Neural progenitor cell (in vitro differentiated cells): ENCODE measurements at regions not wholly inside any gene's neighbourhood (a gene's known extent, or its start where the extent isn't known, plus 50 kb on each side); places are given as distances from the start of the nearest gene placed in this dataset.

Experiments used
- CTCF ChIP-seq: fragments of 200-600 bp; sonication (generic); IDR thresholded peaks from 2 replicates; pipeline ENCODE4 v1.5.1; 2017; ENCODE audit warnings: antibody characterized with exemption, mild to moderate bottlenecking
- EZH2 ChIP-seq: fragments of 200-600 bp; sonication (generic); IDR thresholded peaks from 2 replicates; pipeline ENCODE4 v1.6.1; 2017; ENCODE audit warnings: antibody characterized with exemption, mild to moderate bottlenecking, moderate library complexity
- EZH2phosphoT487 ChIP-seq: fragments of 200-600 bp; sonication (generic); IDR thresholded peaks from 2 replicates; pipeline ENCODE4 v1.6.1; 2017; ENCODE audit warnings: antibody characterized with exemption

GRCh38 chr2:155839991-155840390, 492.5 kb downstream of the NR4A2 start:
- TF ChIP-seq CTCF (no peak), EZH2 (no peak), EZH2phosphoT487 (no peak)
